Limb (tissue), 2 donors: ENCODE measurements at regions not wholly inside any gene's neighbourhood (a gene's known extent, or its start where the extent isn't known, plus 50 kb on each side); places are given as distances from the start of the nearest gene placed in this dataset.

Experiments used
- DNase-seq, 2 donors: peaks; one replicate each; pipeline ENCODE4 v3.0.0-alpha.2; 2016; ENCODE audit errors: extremely low spot score in 2 of 2

GRCh38 chr6:170067181-170067641 lies 223.7 kb downstream of the DLL1 start:
- DNase-seq = peak in 1 of 2 donors; percentile 69

GRCh38 chr6:170066679-170067078 lies 224.2 kb downstream of the DLL1 start:
- peak in 1 of 2 donors; percentile 17 for DNase-seq

GRCh38 chr6:170063851-170064602 lies 226.9 kb downstream of the DLL1 start:
- DNase-seq = peak in 1 of 2 donors; percentile 43

- peak in 1 of 2 donors; percentile 36 for DNase-seq
These were observed 227.4 kb downstream of the DLL1 start for GRCh38 chr6:170063431-170063830.

- peak in 1 of 2 donors; percentile 29 for DNase-seq
These were observed 228.0 kb downstream of the DLL1 start for GRCh38 chr6:170062915-170063241.

- peak in 1 of 2 donors; percentile 26 for DNase-seq
These were observed 228.5 kb downstream of the DLL1 start for GRCh38 chr6:170062209-170062914.

GRCh38 chr6:170058878-170059485 lies 231.9 kb downstream of the DLL1 start:
- peak in 1 of 2 donors; percentile 9 for DNase-seq

GRCh38 chr6:170057961-170058877 lies 232.7 kb downstream of the DLL1 start:
- peak in 1 of 2 donors; percentile 25 for DNase-seq

GRCh38 chr6:170057034-170057734 lies 233.7 kb downstream of the DLL1 start:
- DNase-seq = peak in 1 of 2 donors; percentile 24

- DNase-seq = peak in 1 of 2 donors; percentile 23
These were observed 234.6 kb downstream of the DLL1 start for GRCh38 chr6:170056278-170056711.

- DNase-seq = peak in 1 of 2 donors; percentile 16
These were observed 235.1 kb downstream of the DLL1 start for GRCh38 chr6:170055797-170056196.

- peak in 1 of 2 donors; percentile 16 for DNase-seq
These were observed 236.8 kb downstream of the DLL1 start for GRCh38 chr6:170053966-170054661.

- peak in 1 of 2 donors; percentile 32 for DNase-seq
These were observed 237.7 kb downstream of the DLL1 start for GRCh38 chr6:170052991-170053821.

- no peak for DNase-seq
These were observed 239.4 kb downstream of the DLL1 start for GRCh38 chr6:170051229-170052172.

GRCh38 chr6:170050591-170051041 lies 240.3 kb downstream of the DLL1 start:
- DNase-seq = no peak

- DNase-seq = peak; percentile 60 to 63
These were observed 241.0 kb downstream of the DLL1 start for GRCh38 chr6:170049641-170050561.
